ENCODE measurements at regions not wholly inside any gene's neighbourhood (a gene's known extent, or its start where the extent isn't known, plus 50 kb on each side); places are given as distances from the start of the nearest gene placed in this dataset.

GRCh38 chr13:99105160-99105559 lies 95.5 kb upstream of the UBAC2 start (continued):
- TF ChIP-seq LRRFIP1 (CRISPR knock-in tag; conservative IDR thresholded peaks at IDR 0.05) = no peak
- TF ChIP-seq ZNF24 (IDR thresholded peaks at IDR 0.05) = no peak
- no peak for TF ChIP-seq PBX2 (CRISPR knock-in tag; IDR thresholded peaks at IDR 0.05)
- no peak for TF ChIP-seq PCBP1 (IDR thresholded peaks at IDR 0.05; ENCODE audit: borderline replicate concordance, low read depth, low read length)
- TF ChIP-seq ZNF280D (CRISPR knock-in tag; IDR thresholded peaks at IDR 0.05) = no peak
- TF ChIP-seq CHD4 (IDR thresholded peaks at IDR 0.05; ENCODE audit: borderline replicate concordance, low read length) = no peak
- TF ChIP-seq NR3C1 (CRISPR knock-in tag; IDR thresholded peaks at IDR 0.05) = no peak

- WGBS (ENCODE audit: low lambda C conversion rate) = 40% methylated on average over 5 of the region's 5 CpGs
- Histone ChIP-seq H3K4me2 (ENCODE audit: low read depth, low read length) (no peak overlapping the region), H4K20me1 (ENCODE audit: insufficient read depth, low read length) (no peaks in the 10 kb centered on the region), H3K9ac (ENCODE audit: insufficient read depth, low read depth, low read length) (no peak overlapping the region), H3K4me3 (replicated peaks in 1 of 3; ENCODE audit: insufficient read depth in 1 of 3, low read depth in 2 of 3, low read length in 3 of 3) (no peak overlapping the region), H3K27ac (ENCODE audit: extremely low read length, insufficient read depth, low read length) (no peak overlapping the region), H3K27me3 (ENCODE audit: control insufficient read depth in 1 of 2, insufficient read depth in 2 of 2, low read length in 2 of 2) (no peaks in the 10 kb centered on the region), H3K9me3 (ENCODE audit: low read length) (no peaks in the 10 kb centered on the region), H3K36me3 (replicated peaks in 1 of 2; ENCODE audit: control insufficient read depth in 1 of 2, insufficient read depth in 2 of 2, low read length in 2 of 2) (no peaks in the 10 kb centered on the region), H3K4me1 (ENCODE audit: insufficient read depth, low read length) (no peaks in the 10 kb centered on the region), H3K79me2 (ENCODE audit: insufficient read depth, low read length) (no peaks in the 10 kb centered on the region), H2AFZ (ENCODE audit: low read length) (no peak overlapping the region)
- ChIA-PET CTCF (ENCODE audit: low intra/inter-chr PET ratio, low total read pairs) (no interaction called here), POLR2A (no interaction called here)
- in situ Hi-C loops (cut with HindIII; ENCODE audit: extremely low pct_ligation_motif_present, low pct_unique_long_range_greater_than_20kb) (no loop called here), intact Hi-C loops (cut with micrococcal nuclease; ENCODE audit: unreplicated experiment) (no loop called here)
- BruUV-seq (replicated peaks) = no TSS peak
- DNase-seq (ENCODE audit: low spot score) (no peak), FAIRE-seq (no peak), ATAC-seq (no peak)
- TF ChIP-seq ZNF232 (CRISPR knock-in tag; IDR thresholded peaks at IDR 0.05; ENCODE audit: borderline replicate concordance) (no peak), PCBP1 (IDR thresholded peaks at IDR 0.05; ENCODE audit: borderline replicate concordance, low read depth, low read length) (no peak), CEBPB (IDR thresholded peaks at IDR 0.05; ENCODE audit: borderline replicate concordance, low read depth, low read length) (no peak), KMT2A (CRISPR knock-in tag; IDR thresholded peaks at IDR 0.05) (no peak), TRIM22 (IDR thresholded peaks at IDR 0.05) (no peak), CHD4 (IDR thresholded peaks at IDR 0.05; ENCODE audit: borderline replicate concordance, low read length) (no peak), PBX3 (CRISPR knock-in tag; IDR thresholded peaks at IDR 0.05; ENCODE audit: borderline replicate concordance) (no peak), RNF2 (conservative IDR thresholded peaks at IDR 0.05; ENCODE audit: low read depth) (no peak)
Observed at GRCh38 chr13:99113351-99113750, 87.3 kb upstream of the UBAC2 start.

All from HepG2 (cell line).